Stimulated activated naive CD8-positive, alpha-beta T cell treated with anti-CD3 and anti-CD28 coated beads, Interleukin-15, amount 100 ng/mL, for 72 hours (primary cell): ENCODE measurements at regions not wholly inside any gene's neighbourhood (a gene's known extent, or its start where the extent isn't known, plus 50 kb on each side); places are given as distances from the start of the nearest gene placed in this dataset.
A peak's percentile ranks its signal among the peaks of the same experiment; 100 is the strongest.
"Not testable (repeated sequence)": the region's sequence is repeated elsewhere in the genome, so short reads cannot be mapped to it uniquely, and the experiment has no call there.

Experiments used
- ATAC-seq: fragments of 150-1000 bp; cut with Tn5 transposase; 2 replicates; pipeline ENCODE4 v1.10.0; 2021; ENCODE audit warnings: mild to moderate bottlenecking, moderate library complexity
- DNase-seq, 2 donors: peaks; one replicate each; pipeline ENCODE4 v3.0.0; 2021 to 2022
- H3K27ac Mint-ChIP-seq, 2 donors: one replicate each; pipeline ENCODE4 v1.8.0; 2022; ENCODE audit warnings: mild to moderate bottlenecking in 2 of 2, mixed read lengths in 2 of 2, moderate library complexity in 2 of 2
- H3K27me3 Mint-ChIP-seq: one replicate; pipeline ENCODE4 v1.8.0; 2022; ENCODE audit warnings: mixed read lengths
- H3K4me1 Mint-ChIP-seq: one replicate; pipeline ENCODE4 v1.8.0; 2022; ENCODE audit warnings: mild to moderate bottlenecking, mixed read lengths
- H3K4me3 Mint-ChIP-seq, 2 donors: one replicate each; pipeline ENCODE4 v1.8.0; 2022; ENCODE audit warnings: mild to moderate bottlenecking in 2 of 2, mixed read lengths in 2 of 2, moderate library complexity in 1 of 2
- H3K9me3 Mint-ChIP-seq, 2 donors: one replicate each; pipeline ENCODE4 v1.8.0; 2022; ENCODE audit warnings: mixed read lengths in 2 of 2

- not testable (repeated sequence) for H3K27ac Mint-ChIP-seq, ATAC-seq, H3K4me3 Mint-ChIP-seq, H3K27me3 Mint-ChIP-seq, DNase-seq, H3K9me3 Mint-ChIP-seq, H3K4me1 Mint-ChIP-seq
Measured at GRCh38 chr16:21487956-21488355, 111.4 kb upstream of the METTL9 start.

DNA sequence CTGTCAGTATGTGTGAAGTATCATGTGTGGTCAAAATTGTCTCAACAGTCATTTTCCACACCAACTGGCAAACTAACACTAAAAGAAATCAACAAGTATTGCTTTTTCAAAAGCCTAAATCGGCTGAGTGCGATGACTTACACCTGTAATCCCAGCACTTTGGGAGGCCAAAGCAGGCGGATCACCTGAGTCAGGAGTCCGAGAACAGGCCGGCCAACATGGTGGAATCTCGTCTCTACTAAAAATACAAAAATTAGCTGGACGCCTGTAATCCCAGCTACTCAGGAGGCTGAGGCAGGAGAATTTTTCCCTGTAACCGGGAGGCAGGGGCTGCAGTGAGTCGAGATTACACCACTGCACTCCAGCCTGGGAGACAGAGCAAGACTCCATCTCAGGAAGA is 100.3 kb upstream of the METTL9 start:
- ATAC-seq, H3K4me3 Mint-ChIP-seq, H3K9me3 Mint-ChIP-seq, H3K27me3 Mint-ChIP-seq, DNase-seq, H3K27ac Mint-ChIP-seq: not testable (repeated sequence)
- H3K4me1 Mint-ChIP-seq = peaks cover 14% of the 10 kb centered on the region

DNA sequence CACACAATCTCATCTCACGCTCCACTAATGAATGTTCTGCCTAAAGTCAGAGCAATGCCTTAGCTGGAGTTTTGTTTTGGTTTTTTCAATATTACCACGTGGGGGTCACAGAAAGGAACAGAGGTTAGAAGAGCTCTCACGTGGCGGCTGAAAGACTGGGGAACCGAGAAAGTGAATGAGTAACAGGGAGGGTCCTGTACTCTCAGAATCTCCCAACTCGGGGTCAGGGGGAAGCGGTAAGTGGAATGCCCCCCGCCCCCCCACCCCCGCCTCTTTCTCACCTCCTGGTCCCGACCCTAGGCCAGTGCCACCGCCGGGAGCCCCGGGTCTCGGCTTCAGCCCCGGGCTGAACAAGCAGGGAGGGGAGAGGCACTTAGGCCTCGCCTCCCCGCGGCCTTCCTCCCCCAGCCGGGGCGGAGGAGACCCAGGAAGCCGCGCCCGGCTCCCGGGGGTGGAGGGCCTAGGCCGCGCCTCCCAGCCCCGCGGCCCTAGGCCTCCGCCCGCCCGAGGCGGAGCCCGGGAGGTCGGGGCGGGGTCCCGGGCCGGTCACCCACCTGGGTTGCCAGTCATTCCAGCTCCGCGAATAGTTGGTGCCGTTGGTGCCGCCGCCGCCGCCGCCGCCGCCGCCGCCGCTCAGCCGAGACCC is 98.0 kb upstream of the METTL9 start:
- peaks cover 28% of the 10 kb centered on the region for H3K4me1 Mint-ChIP-seq
- not testable (repeated sequence) for H3K9me3 Mint-ChIP-seq, H3K27me3 Mint-ChIP-seq
- DNase-seq = peak; percentile 80 to 83
- peak overlapping the region; percentile 83 to 95 for H3K4me3 Mint-ChIP-seq
- peak; percentile 73 for ATAC-seq
- peak overlapping the region; percentile 91 to 99 for H3K27ac Mint-ChIP-seq

DNA sequence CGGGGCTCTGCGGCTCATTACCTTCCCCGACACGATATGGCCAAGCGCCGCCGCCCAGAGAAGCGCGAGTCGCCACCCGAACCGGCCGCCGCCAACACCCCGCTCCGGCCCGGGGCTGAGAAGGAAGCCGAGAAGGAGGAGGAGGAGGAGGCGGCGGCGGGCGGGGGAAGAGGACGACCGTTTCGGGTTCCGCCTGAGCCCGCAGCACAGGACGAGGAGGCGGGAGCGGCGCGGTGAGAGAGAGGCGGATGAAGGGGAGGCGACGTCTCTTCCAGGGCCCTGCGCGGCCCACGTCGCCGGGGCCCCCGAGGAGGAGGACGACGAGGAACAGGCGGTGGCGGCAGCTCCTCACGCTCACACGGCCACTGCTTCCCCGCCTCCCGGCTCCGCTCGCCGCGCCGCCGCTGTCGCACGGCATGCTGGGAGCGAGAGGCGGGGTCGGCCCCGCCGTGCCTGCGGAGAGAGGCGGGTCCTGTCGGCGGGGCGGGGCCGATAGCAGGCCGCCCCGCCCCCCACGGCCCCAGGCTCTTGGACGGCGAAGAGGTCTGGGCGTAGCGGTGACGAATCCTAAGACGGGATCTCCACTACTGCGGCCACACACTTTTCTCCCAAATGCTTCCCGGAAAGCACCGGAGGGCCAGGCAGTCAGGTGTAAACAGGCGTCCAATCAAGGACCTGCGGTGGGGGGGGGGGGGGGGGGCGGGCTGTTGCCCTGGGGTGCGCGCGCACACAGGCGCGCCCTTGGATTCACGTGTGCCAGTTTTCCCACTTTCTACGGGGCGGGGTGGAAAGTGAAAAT is 97.3 kb upstream of the METTL9 start:
- H3K9me3 Mint-ChIP-seq = no peaks in the 10 kb centered on the region

GRCh38 chr16:21503574-21503920 is 95.8 kb upstream of the METTL9 start:
- ATAC-seq, H3K9me3 Mint-ChIP-seq, H3K27me3 Mint-ChIP-seq: not testable (repeated sequence)
- H3K4me3 Mint-ChIP-seq = peak overlapping the region; percentile 2 to 95
- peak; percentile 7 to 12 for DNase-seq
- H3K4me1 Mint-ChIP-seq = peaks cover 50% of the 10 kb centered on the region
- H3K27ac Mint-ChIP-seq = peak overlapping the region in 1 of 2 donors; percentile 99

More for the DNA sequence above, 97.3 kb upstream of the METTL9 start:
- peaks cover 35% of the 10 kb centered on the region for H3K4me1 Mint-ChIP-seq
- peak overlapping the region; percentile 83 to 95 for H3K4me3 Mint-ChIP-seq
- H3K27ac Mint-ChIP-seq = peak overlapping the region; percentile 91 to 99
- DNase-seq = peak; percentile 94 to 99
- no peaks in the 10 kb centered on the region for H3K27me3 Mint-ChIP-seq
- peak; percentile 82 for ATAC-seq

DNA sequence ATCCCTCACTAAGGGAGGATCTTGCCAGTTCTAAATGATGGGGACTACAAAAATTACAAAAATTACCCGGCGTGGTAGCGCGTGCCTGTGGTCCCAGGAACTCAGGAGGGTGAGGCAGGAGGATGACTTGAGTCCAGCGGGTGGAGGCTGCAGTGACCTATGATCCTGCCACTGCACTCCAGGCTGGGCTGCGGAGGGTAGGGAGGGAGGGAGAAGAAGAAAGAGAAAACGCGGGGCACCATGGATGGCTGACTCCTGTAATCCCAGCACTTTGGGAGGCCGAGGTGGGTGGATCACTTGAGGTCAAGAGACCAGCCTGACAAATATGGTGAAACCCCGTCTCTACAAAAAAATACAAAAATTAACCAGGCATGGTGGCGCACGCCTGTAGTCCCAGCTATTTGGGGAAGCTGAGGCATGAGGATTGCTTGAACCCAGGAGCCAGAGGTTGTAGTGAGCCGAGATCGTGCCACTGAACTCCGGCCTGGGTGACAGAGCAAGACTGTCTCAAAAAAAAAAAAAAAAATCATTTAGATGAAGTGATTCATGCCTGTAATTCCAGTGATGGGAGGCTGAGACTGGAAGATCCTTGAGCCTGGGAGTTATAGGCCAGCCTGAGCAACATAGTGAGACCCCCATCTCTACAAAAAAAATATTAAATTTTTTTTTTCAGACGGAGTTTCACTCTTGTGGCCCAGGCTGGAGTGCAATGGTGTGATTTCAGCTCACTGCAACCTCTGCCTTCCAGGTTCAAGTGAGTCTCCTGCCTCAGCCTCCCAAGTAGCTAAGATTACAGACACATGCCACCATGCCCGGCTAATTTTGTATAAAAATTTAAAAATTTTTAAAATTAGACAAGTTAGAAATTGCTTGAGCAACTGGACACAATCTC is 95.2 kb upstream of the METTL9 start:
- peaks cover 56% of the 10 kb centered on the region for H3K4me1 Mint-ChIP-seq
- not testable (repeated sequence) for ATAC-seq
- peak; percentile 5 to 7 for DNase-seq

DNA sequence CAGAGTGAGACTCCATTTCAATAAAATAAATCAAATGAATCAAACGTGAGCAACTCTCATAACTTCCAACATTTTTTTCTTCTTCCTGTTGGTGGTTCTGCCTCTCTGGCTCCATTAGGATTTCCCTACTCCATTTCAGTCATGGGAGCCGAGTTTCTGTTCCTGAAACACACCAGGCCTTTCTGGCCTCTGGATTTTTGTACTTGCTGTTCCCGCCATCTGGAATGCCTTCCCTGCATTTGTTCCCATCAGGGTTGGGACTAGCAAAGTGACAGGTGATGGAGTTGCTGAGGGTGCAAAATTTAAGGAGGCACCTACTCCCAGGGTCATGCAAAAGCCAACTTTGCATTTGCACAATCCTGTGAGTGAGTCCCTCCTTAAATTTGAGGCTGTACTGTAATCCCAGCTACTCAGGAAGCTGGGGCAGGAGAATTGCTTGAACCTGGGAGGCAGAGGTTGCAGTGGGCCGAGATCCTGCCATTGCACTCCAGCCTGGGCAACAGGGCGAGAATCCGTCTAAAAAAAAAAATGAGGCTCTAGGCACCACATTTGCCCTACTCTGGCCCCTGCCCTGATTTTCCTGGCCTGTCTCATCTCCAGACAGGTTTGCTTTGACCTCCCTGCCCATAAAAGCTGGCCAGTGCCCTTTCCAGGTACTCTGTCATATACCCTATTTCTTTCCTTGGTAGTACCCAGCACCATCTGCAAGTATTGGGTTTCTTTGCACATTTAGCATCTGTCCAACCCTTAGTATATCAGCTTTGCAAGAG is 93.4 kb upstream of the METTL9 start:
- peak overlapping the region in 1 of 2 donors; percentile 95 for H3K4me3 Mint-ChIP-seq
- H3K4me1 Mint-ChIP-seq = peaks cover 74% of the 10 kb centered on the region
- not testable (repeated sequence) for ATAC-seq, H3K9me3 Mint-ChIP-seq, H3K27me3 Mint-ChIP-seq, H3K27ac Mint-ChIP-seq
- peak in 1 of 2 donors; percentile 8 for DNase-seq

More for the DNA sequence above, 95.2 kb upstream of the METTL9 start:
- H3K27ac Mint-ChIP-seq = peak overlapping the region in 1 of 2 donors; percentile 99
- not testable (repeated sequence) for H3K9me3 Mint-ChIP-seq, H3K27me3 Mint-ChIP-seq, H3K4me3 Mint-ChIP-seq

DNA sequence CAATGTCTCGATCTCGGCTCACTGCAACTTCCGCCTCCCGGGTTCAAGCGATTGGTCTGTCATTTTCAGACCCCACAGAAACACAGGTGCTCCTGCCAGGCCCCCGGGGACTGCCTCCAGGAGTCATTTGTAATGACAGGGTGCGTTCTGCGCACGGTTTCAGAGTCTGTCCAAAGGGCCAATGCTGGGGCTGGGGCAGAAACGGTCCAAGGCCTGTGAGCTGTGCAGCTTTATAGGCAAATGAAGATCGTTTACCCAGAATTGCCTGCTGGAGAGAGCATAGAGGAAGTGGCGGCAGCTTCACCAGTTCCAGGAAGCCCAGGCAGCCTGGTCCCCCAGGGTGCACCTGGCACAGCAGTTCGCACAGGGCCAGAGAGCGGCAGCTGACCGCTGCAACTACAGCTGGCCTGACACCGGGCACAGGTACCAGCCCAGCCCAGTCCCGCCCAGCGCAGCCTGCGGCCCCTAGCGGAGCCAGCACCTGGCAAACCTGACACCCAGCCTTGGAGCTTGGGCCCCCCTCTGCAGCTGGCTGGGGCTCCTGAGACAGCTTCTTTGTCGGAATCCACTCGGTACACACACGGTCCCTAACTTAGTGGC is 92.4 kb upstream of the METTL9 start:
- not testable (repeated sequence) for H3K27me3 Mint-ChIP-seq, H3K9me3 Mint-ChIP-seq
- peak; percentile 71 to 75 for DNase-seq
- peak overlapping the region; percentile 95 to 97 for H3K27ac Mint-ChIP-seq
- ATAC-seq = peak; percentile 71
- H3K4me3 Mint-ChIP-seq = peak overlapping the region; percentile 87 to 95
- H3K4me1 Mint-ChIP-seq = peaks cover 84% of the 10 kb centered on the region

DNA sequence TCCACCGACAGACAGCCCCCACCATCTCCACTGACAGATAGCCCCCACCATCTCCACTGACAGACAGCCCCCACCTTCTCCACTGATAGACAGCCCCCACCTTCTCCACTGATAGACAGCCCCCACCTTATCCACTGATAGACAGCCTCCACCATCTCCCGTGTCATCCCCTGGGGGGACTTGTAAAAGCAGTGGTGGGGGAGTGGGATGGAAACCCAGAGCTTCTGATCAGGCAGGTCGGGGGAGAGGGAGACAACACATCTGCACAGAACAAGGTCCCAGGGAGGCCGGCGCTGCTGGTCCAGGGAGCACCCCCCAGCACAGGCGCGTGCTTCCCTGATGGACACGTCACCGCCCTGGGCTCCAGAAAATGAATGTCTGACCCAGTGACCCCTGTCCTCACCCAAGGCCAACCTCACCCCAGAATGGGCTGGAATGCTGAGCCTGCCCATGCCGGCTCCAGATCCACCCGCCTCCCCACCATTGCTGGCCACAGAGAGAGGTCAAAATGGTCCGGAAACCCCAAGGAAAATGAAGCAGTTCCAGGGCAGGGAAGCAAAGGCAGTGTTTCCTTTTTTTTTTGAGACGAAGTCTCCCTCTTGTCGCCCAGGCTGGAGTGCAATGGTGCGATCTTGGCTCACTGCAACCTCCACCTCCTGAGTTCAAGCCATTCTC is 91.6 kb upstream of the METTL9 start:
- H3K27me3 Mint-ChIP-seq, H3K9me3 Mint-ChIP-seq, ATAC-seq: not testable (repeated sequence)
- Mint-ChIP-seq H3K4me1 (peaks cover 91% of the 10 kb centered on the region), H3K4me3 (peak overlapping the region; percentile 87 to 95), H3K27ac (peak overlapping the region; percentile 85 to 97)
- peak in 1 of 2 donors; percentile 8 for DNase-seq

DNA sequence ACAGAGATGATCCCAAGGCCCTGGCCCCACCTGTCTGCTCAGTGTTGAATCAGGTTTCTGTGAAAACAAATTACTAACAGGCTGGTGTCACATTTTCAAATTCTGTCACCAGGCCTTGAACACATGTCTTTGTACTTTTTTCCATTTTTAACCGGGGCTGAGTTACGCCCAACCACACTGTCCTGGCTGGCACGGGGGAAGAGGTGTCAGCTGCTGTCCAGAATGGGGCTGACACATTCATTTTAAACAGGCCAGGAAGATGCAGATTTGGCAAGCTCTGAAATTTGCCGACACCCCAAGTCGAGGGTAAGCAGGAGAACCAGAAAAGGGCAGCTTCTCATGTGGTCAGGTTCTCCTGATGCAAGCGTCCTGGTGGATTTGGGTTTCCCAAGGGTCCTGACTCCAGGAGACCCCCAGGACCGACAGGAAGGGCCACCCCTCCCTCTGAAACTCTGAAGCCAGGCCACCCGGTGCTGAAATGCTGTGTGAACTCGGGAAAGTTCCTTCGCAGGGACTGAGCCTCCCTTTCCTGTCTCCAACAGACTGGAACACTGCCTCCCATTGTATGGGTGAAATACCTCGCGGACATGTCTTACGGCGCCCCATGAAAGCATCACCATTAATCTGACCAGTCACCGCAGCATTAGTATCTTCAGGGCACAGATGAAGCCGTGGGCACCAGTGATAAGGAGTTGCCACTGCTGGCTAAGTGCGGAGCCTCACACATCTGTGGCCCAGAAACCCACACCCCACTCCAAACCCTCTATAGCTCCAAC is 90.5 kb upstream of the METTL9 start:
- Mint-ChIP-seq H3K4me3 (peak overlapping the region; percentile 87 to 95), H3K4me1 (peaks cover 91% of the 10 kb centered on the region), H3K27ac (peak overlapping the region; percentile 85 to 97)
- DNase-seq = peak in 1 of 2 donors; percentile 28
- H3K27me3 Mint-ChIP-seq, H3K9me3 Mint-ChIP-seq: not testable (repeated sequence)
- ATAC-seq = peak; percentile 52

GRCh38 chr16:21509437-21510086 is 89.8 kb upstream of the METTL9 start:
- DNase-seq = peak in 1 of 2 donors; percentile 12
- Mint-ChIP-seq H3K4me3 (peak overlapping the region; percentile 22 to 87), H3K4me1 (peaks cover 93% of the 10 kb centered on the region), H3K27ac (peak overlapping the region; percentile 1 to 97)
- not testable (repeated sequence) for ATAC-seq, H3K9me3 Mint-ChIP-seq, H3K27me3 Mint-ChIP-seq

DNA sequence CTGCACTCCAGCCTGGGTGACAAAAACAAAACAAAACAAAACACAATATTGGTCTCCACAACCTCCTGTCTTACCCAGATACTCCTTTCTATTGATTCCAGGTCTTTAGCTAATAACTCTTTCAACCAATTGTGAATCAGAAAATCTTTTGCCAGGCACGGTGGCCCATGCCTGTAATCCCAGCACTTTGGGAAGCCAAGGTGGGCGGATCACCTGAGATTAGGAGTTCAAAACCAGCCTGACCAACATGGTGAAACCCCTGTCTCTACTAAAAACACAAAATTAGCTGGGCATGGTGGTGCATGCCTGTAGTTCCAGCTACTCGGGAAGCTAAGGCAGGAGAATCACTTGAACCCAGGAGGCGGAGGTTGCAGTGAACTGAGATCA is 88.5 kb upstream of the METTL9 start:
- Mint-ChIP-seq H3K4me1 (peaks cover 100% of the 10 kb centered on the region), H3K27ac (peak overlapping the region in 1 of 2 donors; percentile 80)
- not testable (repeated sequence) for H3K9me3 Mint-ChIP-seq, ATAC-seq, H3K4me3 Mint-ChIP-seq, H3K27me3 Mint-ChIP-seq
- DNase-seq = peak in 1 of 2 donors; percentile 8
